HCT116 (cell line): ENCODE measurements at regions not wholly inside any gene's neighbourhood (a gene's known extent, or its start where the extent isn't known, plus 50 kb on each side); places are given as distances from the start of the nearest gene placed in this dataset.

Source experiments
- CEBPB ChIP-seq: IDR thresholded peaks from 2 replicates; pipeline ENCODE4 v1.6.1; 2012; ENCODE audit warnings: low read depth
- CTCF ChIP-seq, 3 experiments: fragments of 200-600 bp in 1 of 3; sonication (generic) in 1 of 3; IDR thresholded peaks in 2 of 3; conservative IDR thresholded peaks in 1 of 3; 2 replicates each; pipeline ENCODE4 v1.5.1; 2012 to 2017; ENCODE audit warnings: low read depth in 2 of 3, low read length in 2 of 3, antibody characterized with exemption in 1 of 3, borderline replicate concordance in 1 of 3, control low read depth in 1 of 3, mild to moderate bottlenecking in 1 of 3, mixed read lengths in 1 of 3, mixed run types in 1 of 3, moderate library complexity in 1 of 3; ENCODE audit not compliant: insufficient read depth in 1 of 3
- EZH2 ChIP-seq: fragments of 200-600 bp; sonication (generic); IDR thresholded peaks from 2 replicates; pipeline ENCODE4 v1.6.1; 2017; ENCODE audit warnings: antibody characterized with exemption, mixed run types
- EZH2phosphoT487 ChIP-seq: fragments of 200-600 bp; IDR thresholded peaks from 2 replicates; pipeline ENCODE4 v1.6.1; 2018; ENCODE audit warnings: antibody characterized with exemption, borderline replicate concordance
- FOSL1 ChIP-seq: IDR thresholded peaks from 2 replicates; pipeline ENCODE4 v1.6.1; 2012; ENCODE audit warnings: low read depth
- JUND ChIP-seq: IDR thresholded peaks from 2 replicates; pipeline ENCODE4 v1.6.1; 2012
- MAX ChIP-seq: IDR thresholded peaks from 2 replicates; pipeline ENCODE4 v1.6.1; 2012
- POLR2A ChIP-seq: IDR thresholded peaks from 2 replicates; pipeline ENCODE4 v1.7.0; 2011; ENCODE audit warnings: borderline replicate concordance; ENCODE audit not compliant: insufficient read depth, insufficient read length; ENCODE audit errors: extremely low read depth
- POLR2AphosphoS5 ChIP-seq: IDR thresholded peaks from 2 replicates; pipeline ENCODE4 v1.6.1; 2011; ENCODE audit warnings: mild to moderate bottlenecking, low read depth, low read length, moderate library complexity
- RAD21 ChIP-seq: IDR thresholded peaks from 2 replicates; pipeline ENCODE4 v1.6.1; 2012; ENCODE audit warnings: low read depth, mild to moderate bottlenecking
- SIN3A ChIP-seq: IDR thresholded peaks from 2 replicates; pipeline ENCODE4 v1.6.1; 2012; ENCODE audit warnings: low read depth
- SP1 ChIP-seq: IDR thresholded peaks from 2 replicates; pipeline ENCODE4 v1.6.1; 2012; ENCODE audit warnings: low read depth
- TCF7L2 ChIP-seq: IDR thresholded peaks from 2 replicates; pipeline ENCODE4 v1.7.0; 2011; ENCODE audit warnings: borderline replicate concordance, inconsistent platforms; ENCODE audit not compliant: insufficient read depth, insufficient read length; ENCODE audit errors: extremely low read depth
- ZFX ChIP-seq: fragments of 450-650 bp; IDR thresholded peaks from 2 replicates; pipeline ENCODE4 v1.6.1; 2017

- TF ChIP-seq SP1 = no peak
- no peak for TF ChIP-seq POLR2A
- no peak for TF ChIP-seq CTCF (IDR thresholded peaks at IDR 0.05 in 2 of 3, conservative IDR thresholded peaks at IDR 0.05 in 1 of 3; ENCODE audit: borderline replicate concordance in 1 of 3, insufficient read depth in 1 of 3, low read depth in 2 of 3, low read length in 2 of 3)
- no peak for TF ChIP-seq SIN3A
- TF ChIP-seq JUND = no peak
- TF ChIP-seq TCF7L2 = no peak
- TF ChIP-seq ZFX = no peak
- no peak for TF ChIP-seq EZH2
- TF ChIP-seq POLR2AphosphoS5 = no peak
- no peak for TF ChIP-seq MAX
- no peak for TF ChIP-seq RAD21
- no peak for TF ChIP-seq EZH2phosphoT487
- no peak for TF ChIP-seq FOSL1
- no peak for TF ChIP-seq CEBPB
Observed at GRCh38 chr3:124372775-124373174, 357.5 kb upstream of the UMPS start.
